Loucy (cell line): ENCODE measurements at regions not wholly inside any gene's neighbourhood (a gene's known extent, or its start where the extent isn't known, plus 50 kb on each side); places are given as distances from the start of the nearest gene placed in this dataset.

Source experiments
- H2AFZ ChIP-seq: fragments of 200-600 bp; sonication (generic); 2 replicates; pipeline ENCODE4 v1.6.0; 2016; ENCODE audit warnings: antibody characterized with exemption, mild to moderate bottlenecking, low read length, moderate library complexity
- H3F3A ChIP-seq: fragments of 200-600 bp; 2 replicates; pipeline ENCODE4 v1.6.0; 2016; ENCODE audit warnings: antibody characterized with exemption, low read depth, mild to moderate bottlenecking
- H3K27me3 ChIP-seq: fragments of 200-600 bp; sonication (generic); 2 replicates; pipeline ENCODE4 v1.6.1; 2014; ENCODE audit warnings: low read length, mild to moderate bottlenecking; ENCODE audit not compliant: insufficient read depth, poor library complexity, severe bottlenecking
- H3K36me3 ChIP-seq: fragments of 200-600 bp; sonication (generic); 2 replicates; pipeline ENCODE4 v1.6.1; 2016; ENCODE audit warnings: low read length; ENCODE audit not compliant: insufficient read depth
- H3K4me1 ChIP-seq: fragments of 200-600 bp; sonication (generic); 2 replicates; pipeline ENCODE4 v1.5.1; 2014; ENCODE audit warnings: low read length, mild to moderate bottlenecking; ENCODE audit not compliant: insufficient read depth, poor library complexity, severe bottlenecking
- H3K4me2 ChIP-seq: fragments of 200-600 bp; sonication (generic); 2 replicates; pipeline ENCODE4 v1.6.0; 2014; ENCODE audit warnings: antibody characterized with exemption, low read length, low read depth, mild to moderate bottlenecking; ENCODE audit not compliant: poor library complexity, severe bottlenecking
- H3K4me3 ChIP-seq: fragments of 200-600 bp; sonication (generic); 2 replicates; pipeline ENCODE4 v1.5.1; 2014; ENCODE audit warnings: low read length, mild to moderate bottlenecking, mixed read lengths; ENCODE audit not compliant: poor library complexity, severe bottlenecking
- H3K79me2 ChIP-seq: fragments of 200-600 bp; sonication (generic); 2 replicates; pipeline ENCODE4 v1.6.1; 2014; ENCODE audit warnings: low read length; ENCODE audit not compliant: insufficient read depth
- H3K9ac ChIP-seq: fragments of 200-600 bp; sonication (generic); 2 replicates; pipeline ENCODE4 v1.6.0; 2014; ENCODE audit warnings: mild to moderate bottlenecking, low read depth, low read length, moderate library complexity; ENCODE audit not compliant: poor library complexity, severe bottlenecking
- H3K9me2 ChIP-seq: fragments of 200-600 bp; sonication (generic); replicated peaks from 2 replicates; pipeline ENCODE4 v1.6.1; 2016; ENCODE audit warnings: low read depth, low read length, mixed read lengths
- H3K9me3 ChIP-seq: fragments of 200-600 bp; sonication (generic); 2 replicates; pipeline ENCODE4 v1.6.1; 2014; ENCODE audit warnings: mild to moderate bottlenecking, antibody characterized with exemption, low read length, low read depth; ENCODE audit not compliant: insufficient read depth
- H4K20me1 ChIP-seq: fragments of 200-600 bp; sonication (generic); 2 replicates; pipeline ENCODE4 v1.6.0; 2014; ENCODE audit warnings: antibody characterized with exemption, low read length, mild to moderate bottlenecking; ENCODE audit not compliant: insufficient read depth, poor library complexity, severe bottlenecking
- EZH2phosphoT487 ChIP-seq: fragments of 200-600 bp; IDR thresholded peaks from 2 replicates; pipeline ENCODE4 v1.6.1; 2018; ENCODE audit warnings: antibody characterized with exemption, mild to moderate bottlenecking, moderate library complexity, borderline replicate concordance
- TF ChIP-seq, protein P1 (sequence below): fragments of 200-600 bp; sonication (generic); conservative IDR thresholded peaks from 2 replicates; pipeline ENCODE4 v1.5.1; 2014; ENCODE audit warnings: mild to moderate bottlenecking, antibody characterized with exemption, low read length

DNA sequence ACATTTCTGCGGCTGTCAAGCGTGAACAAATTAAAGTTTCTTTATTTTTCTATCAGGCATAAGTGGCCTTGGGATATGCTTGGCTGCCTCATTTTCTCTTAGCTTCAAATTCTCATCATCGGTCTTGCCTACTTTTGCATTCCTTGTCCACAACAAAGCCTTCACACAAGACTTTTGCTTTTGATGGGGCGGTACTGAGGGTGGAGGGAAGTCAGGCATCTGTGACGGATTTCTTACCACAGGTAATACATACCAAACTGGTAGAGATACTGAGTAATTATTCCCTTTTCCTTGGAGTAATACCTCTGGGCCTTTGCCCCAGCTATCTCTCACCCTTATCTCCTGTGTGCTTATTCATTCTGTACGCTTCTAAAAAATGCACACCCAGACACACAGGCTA, 468.3 kb upstream of the RGPD4 start:
- no peaks in the 10 kb centered on the region for H3K9me2 ChIP-seq
- no peaks in the 10 kb centered on the region for H3K27me3 ChIP-seq
- no peak overlapping the region for H3K9ac ChIP-seq
- H3K4me2 ChIP-seq = no peak overlapping the region
- H3K4me3 ChIP-seq = no peak overlapping the region
- TF ChIP-seq, protein P1, sequence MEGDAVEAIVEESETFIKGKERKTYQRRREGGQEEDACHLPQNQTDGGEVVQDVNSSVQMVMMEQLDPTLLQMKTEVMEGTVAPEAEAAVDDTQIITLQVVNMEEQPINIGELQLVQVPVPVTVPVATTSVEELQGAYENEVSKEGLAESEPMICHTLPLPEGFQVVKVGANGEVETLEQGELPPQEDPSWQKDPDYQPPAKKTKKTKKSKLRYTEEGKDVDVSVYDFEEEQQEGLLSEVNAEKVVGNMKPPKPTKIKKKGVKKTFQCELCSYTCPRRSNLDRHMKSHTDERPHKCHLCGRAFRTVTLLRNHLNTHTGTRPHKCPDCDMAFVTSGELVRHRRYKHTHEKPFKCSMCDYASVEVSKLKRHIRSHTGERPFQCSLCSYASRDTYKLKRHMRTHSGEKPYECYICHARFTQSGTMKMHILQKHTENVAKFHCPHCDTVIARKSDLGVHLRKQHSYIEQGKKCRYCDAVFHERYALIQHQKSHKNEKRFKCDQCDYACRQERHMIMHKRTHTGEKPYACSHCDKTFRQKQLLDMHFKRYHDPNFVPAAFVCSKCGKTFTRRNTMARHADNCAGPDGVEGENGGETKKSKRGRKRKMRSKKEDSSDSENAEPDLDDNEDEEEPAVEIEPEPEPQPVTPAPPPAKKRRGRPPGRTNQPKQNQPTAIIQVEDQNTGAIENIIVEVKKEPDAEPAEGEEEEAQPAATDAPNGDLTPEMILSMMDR = no peak
- no peak for TF ChIP-seq EZH2phosphoT487
- no peaks in the 10 kb centered on the region for H3K36me3 ChIP-seq
- H3K9me3 ChIP-seq = no peaks in the 10 kb centered on the region
- no peaks in the 10 kb centered on the region for H4K20me1 ChIP-seq
- H3F3A ChIP-seq = no peaks in the 10 kb centered on the region
- no peaks in the 10 kb centered on the region for H3K79me2 ChIP-seq
- no peaks in the 10 kb centered on the region for H3K4me1 ChIP-seq
- H2AFZ ChIP-seq = no peak overlapping the region

DNA sequence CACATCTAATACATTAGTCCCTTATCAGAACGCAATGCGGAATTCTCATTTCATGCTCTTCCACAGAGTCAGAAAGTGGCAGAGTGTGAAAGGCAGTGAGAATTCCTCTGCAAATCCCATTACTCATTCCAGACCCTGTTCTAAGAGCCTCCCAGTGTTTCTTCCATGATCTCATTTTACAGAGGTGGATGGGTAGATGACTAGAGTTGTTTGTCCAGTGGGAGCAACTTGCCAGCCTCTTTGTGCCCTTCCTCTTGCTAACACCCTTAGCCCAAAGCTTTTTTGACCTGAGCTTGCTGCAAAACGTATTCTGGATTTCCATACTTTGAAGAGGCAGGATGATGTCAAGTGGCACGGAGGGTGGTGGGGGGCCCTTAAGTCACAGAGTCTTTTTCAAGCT, 467.7 kb upstream of the RGPD4 start:
- Histone ChIP-seq H3K9me3 (no peaks in the 10 kb centered on the region), H3K36me3 (no peaks in the 10 kb centered on the region), H2AFZ (no peak overlapping the region), H3K4me3 (no peak overlapping the region), H3K9ac (no peak overlapping the region), H3K4me1 (no peaks in the 10 kb centered on the region), H3K4me2 (no peak overlapping the region), H4K20me1 (no peaks in the 10 kb centered on the region), H3K79me2 (no peaks in the 10 kb centered on the region), H3F3A (no peaks in the 10 kb centered on the region), H3K27me3 (no peaks in the 10 kb centered on the region), H3K9me2 (no peaks in the 10 kb centered on the region)
- no peak for TF ChIP-seq EZH2phosphoT487
- TF ChIP-seq, protein P1 = no peak

DNA sequence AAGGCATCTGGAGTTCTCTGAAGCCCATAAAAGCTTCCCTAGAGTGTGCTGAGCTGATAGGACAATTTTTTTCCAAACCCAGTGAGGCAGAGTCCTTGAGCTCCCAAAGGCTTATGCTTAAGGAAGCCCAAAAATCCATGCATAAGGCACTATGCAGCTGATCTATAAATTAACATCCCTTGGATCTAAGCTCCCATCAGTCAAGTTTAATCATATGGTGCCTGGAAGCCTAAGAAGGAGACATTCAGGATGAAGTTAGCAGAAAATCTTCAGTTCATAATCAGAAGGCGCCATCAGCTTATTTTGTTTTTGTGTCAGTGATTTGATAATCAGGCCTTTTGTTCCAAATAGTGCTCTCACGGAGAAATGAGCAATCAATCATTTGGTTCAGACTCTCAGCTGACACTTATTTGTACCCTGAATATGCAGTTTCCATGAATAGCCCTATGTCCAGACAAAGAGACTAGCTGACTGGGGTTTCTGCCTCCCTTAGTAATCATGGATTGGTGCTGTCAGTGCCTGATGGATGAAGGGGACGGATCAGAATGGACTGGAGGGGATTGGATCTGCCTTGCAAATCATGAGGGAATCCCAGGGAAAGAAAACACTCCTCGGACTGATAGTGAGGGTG, 464.8 kb upstream of the RGPD4 start:
- no peak overlapping the region for H3K4me2 ChIP-seq
- no peak overlapping the region for H2AFZ ChIP-seq
- no peaks in the 10 kb centered on the region for H3F3A ChIP-seq
- TF ChIP-seq, protein P1 = no peak
- TF ChIP-seq EZH2phosphoT487 = no peak
- no peaks in the 10 kb centered on the region for H3K27me3 ChIP-seq
- H4K20me1 ChIP-seq = no peaks in the 10 kb centered on the region
- no peaks in the 10 kb centered on the region for H3K4me1 ChIP-seq
- no peak overlapping the region for H3K9ac ChIP-seq
- no peak overlapping the region for H3K4me3 ChIP-seq
- H3K36me3 ChIP-seq = no peaks in the 10 kb centered on the region
- H3K9me3 ChIP-seq = no peaks in the 10 kb centered on the region
- no peaks in the 10 kb centered on the region for H3K79me2 ChIP-seq
- no peaks in the 10 kb centered on the region for H3K9me2 ChIP-seq
